ENCODE measurements at regions not wholly inside any gene's neighbourhood (a gene's known extent, or its start where the extent isn't known, plus 50 kb on each side); places are given as distances from the start of the nearest gene placed in this dataset.

DNA sequence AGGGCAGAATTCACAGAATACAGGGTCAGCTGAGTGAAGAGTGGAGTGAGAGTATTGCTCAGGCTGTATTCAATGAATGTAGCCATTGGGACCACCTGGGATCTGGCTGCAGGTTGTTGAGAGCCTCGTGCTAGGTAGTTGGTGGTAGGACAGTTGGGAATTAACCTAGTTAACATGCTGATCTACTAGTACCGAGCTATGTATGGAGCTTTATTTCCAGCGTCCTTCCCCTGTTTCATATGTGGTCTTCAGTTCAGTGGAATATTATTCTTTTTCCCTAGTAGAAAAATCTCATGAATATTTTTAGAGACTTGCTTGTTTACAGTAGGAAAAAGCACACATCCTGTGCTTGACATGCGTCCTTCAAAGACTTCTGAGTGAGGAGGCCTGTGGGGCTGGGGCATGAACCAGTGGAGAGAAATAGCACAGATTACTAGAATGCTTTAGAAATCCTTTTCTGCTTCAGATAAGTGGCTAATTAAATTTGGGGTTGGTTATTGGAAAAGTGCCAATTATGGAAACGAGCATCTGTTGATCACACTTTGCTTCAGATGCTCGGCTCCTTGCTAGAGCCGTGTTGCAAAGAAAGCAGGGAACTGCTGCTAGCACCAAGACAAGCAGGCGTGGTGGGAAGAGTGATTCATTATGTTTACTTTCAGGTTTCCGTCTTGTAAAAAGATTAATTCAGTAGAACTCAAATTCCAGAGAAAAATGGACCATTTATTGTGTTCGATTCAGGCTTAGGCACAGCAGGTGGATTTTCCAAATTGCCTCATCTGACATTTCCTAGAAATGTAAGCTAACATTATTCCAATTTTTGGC, 53.6 kb downstream of the ARF6 start:
- no peak for DNase-seq (ENCODE audit: low spot score)
- TF ChIP-seq, protein P1, sequence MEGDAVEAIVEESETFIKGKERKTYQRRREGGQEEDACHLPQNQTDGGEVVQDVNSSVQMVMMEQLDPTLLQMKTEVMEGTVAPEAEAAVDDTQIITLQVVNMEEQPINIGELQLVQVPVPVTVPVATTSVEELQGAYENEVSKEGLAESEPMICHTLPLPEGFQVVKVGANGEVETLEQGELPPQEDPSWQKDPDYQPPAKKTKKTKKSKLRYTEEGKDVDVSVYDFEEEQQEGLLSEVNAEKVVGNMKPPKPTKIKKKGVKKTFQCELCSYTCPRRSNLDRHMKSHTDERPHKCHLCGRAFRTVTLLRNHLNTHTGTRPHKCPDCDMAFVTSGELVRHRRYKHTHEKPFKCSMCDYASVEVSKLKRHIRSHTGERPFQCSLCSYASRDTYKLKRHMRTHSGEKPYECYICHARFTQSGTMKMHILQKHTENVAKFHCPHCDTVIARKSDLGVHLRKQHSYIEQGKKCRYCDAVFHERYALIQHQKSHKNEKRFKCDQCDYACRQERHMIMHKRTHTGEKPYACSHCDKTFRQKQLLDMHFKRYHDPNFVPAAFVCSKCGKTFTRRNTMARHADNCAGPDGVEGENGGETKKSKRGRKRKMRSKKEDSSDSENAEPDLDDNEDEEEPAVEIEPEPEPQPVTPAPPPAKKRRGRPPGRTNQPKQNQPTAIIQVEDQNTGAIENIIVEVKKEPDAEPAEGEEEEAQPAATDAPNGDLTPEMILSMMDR (IDR thresholded peaks at IDR 0.05; ENCODE audit: borderline replicate concordance, control extremely low read depth, extremely low read depth, insufficient read depth, missing control alignments): no peak
- in situ Hi-C loops (cut with MboI; ENCODE audit: low sequenced_read_pairs, unreplicated experiment): no loop called here

DNA sequence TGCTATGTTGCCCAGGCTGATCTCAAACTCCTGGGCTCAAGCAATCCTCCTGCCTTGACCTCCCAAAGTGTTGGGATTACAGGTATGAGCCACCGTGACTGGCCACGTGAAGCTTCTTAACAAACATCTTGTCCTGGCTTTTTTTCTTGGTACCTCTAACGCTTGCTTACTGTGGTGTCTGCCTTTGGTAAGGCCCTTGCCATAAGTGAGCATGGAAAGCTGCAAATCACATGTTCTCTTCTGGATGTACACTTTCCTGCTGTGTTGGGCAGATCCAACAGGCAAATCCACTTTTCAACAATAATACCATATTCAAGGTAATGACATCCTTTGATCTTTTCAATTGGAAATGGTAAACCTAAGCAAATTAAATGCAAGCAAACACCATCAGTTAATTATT, 54.6 kb downstream of the ARF6 start:
- TF ChIP-seq, protein P1 (IDR thresholded peaks at IDR 0.05; ENCODE audit: borderline replicate concordance, control extremely low read depth, extremely low read depth, insufficient read depth, missing control alignments): no peak
- in situ Hi-C loops (cut with MboI; ENCODE audit: low sequenced_read_pairs, unreplicated experiment): no loop called here
- no peak for DNase-seq (ENCODE audit: low spot score)

DNA sequence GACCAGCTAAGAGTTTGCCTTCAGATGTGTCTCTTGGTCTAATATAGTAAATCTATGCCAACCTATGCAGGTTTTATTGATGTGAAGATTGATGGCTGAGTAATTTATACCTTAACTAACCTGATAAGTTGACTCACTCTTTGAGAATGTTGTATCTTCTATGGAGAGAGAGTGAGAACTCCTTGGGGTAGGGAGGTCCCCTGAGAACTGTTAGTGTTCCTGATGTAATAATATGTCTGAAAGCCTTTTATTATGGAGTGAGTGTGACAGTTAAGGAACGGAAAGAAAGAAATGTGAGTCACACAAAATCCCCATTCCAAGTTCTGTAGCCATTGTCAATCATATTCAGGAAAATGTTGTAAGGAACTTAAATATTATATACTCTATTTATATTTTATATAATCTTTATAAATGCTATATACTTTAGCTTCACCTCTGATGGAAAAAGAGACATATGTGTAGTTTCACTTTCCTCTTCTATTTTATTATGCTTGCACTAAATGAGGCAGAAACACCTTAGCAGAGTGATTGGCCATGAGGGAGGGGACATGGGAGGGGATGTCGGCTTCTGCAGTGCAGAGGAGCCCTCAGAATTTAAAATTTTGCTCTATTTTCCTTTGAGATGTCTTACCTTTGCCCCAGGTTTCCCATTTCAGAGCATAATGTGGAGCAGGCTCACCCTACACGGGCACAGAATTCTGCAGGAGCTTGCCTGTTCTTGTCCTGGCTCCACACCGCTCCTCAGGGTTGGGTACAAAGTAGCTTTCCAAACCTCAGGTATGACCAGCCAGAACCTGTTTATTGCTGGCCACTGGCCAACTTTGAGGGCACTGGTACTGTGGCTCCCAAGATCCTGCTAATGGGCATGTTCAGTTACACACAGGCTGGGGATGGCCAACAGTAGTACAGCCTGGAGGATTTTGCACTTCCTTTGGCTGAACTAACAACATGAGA, 57.7 kb downstream of the ARF6 start:
- DNase-seq (ENCODE audit: low spot score): no peak
- in situ Hi-C loops (cut with MboI; ENCODE audit: low sequenced_read_pairs, unreplicated experiment): no loop called here
- TF ChIP-seq, protein P1 (IDR thresholded peaks at IDR 0.05; ENCODE audit: borderline replicate concordance, control extremely low read depth, extremely low read depth, insufficient read depth, missing control alignments): no peak

DNA sequence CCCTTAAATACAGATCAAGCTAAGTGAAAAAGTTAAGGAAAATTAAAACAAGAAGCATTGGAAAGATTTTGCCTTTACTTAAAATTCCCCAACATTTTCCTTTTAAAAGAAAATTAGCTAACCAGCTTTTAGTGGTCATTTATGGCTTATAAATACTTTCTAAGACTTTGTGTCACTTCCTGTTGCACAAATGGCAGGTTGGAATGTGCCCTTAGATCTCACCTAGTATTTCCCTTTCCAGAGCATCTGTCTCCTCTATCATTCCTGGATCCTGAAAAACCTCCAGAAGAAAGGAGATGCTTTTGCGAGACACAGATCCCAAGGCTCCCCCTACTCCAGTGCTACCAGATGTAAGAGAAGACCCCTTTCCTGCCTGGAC, 58.3 kb downstream of the ARF6 start:
- in situ Hi-C loops (cut with MboI; ENCODE audit: low sequenced_read_pairs, unreplicated experiment): no loop called here
- TF ChIP-seq, protein P1 (IDR thresholded peaks at IDR 0.05; ENCODE audit: borderline replicate concordance, control extremely low read depth, extremely low read depth, insufficient read depth, missing control alignments): no peak
- no peak for DNase-seq (ENCODE audit: low spot score)

DNA sequence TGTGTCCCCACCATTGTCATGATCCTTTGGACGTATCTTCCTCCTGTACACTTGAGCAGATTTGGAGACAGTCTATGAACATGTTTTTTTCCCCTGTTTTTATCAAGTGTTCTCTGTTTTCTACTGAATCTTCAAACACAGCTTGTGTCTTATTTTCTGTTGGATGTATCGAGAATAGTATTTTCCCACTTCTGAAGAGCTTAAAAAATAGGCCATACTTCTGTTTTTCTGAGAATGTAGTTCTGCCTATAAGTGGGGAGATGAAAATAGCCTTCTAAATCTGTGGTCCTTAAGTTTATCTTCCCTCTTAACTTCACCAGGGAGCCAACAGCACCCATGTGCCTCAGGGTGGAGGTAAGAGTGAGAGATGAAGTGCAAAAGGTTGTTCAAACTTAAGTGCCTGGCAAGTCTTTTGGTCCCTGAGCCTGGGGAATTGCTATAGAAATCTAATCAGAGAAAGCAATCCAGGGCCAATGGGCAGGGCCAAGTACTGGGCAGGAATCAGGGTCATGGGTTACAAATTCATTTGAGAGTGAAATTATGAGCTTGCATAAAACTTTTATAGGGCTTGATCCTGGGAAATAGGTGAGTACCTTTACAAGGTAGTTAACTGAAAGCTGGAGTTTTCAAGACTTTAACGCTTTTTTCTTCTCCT, 58.9 kb downstream of the ARF6 start:
- TF ChIP-seq, protein P1 (IDR thresholded peaks at IDR 0.05; ENCODE audit: borderline replicate concordance, control extremely low read depth, extremely low read depth, insufficient read depth, missing control alignments): no peak
- no peak for DNase-seq (ENCODE audit: low spot score)
- in situ Hi-C loops (cut with MboI; ENCODE audit: low sequenced_read_pairs, unreplicated experiment): no loop called here

DNA sequence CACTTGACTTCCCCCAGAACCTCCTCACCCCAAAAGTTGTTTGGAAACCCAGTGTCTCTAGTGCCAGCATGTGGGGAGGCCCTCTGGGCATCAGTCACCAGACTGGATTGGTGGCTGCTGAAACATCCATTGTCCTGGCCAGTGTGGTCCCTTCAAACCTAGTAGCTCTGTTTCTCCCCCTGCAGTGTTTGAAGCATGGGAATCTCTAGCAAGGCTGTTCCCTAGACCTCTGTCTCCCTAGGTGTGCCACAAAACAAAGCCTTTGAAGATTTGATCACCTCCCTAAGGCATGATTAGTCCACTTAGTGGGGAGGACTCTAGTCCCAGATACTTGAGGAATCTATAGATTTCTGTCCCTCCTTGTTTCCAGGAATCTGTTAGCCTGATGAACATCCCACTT, 60.3 kb downstream of the ARF6 start:
- no peak for DNase-seq (ENCODE audit: low spot score)
- in situ Hi-C loops (cut with MboI; ENCODE audit: low sequenced_read_pairs, unreplicated experiment): no loop called here
- TF ChIP-seq, protein P1 (IDR thresholded peaks at IDR 0.05; ENCODE audit: borderline replicate concordance, control extremely low read depth, extremely low read depth, insufficient read depth, missing control alignments): no peak
